Prostate gland (tissue), 2 donors: ENCODE measurements at regions not wholly inside any gene's neighbourhood (a gene's known extent, or its start where the extent isn't known, plus 50 kb on each side); places are given as distances from the start of the nearest gene placed in this dataset.

Experiments used
- POLR2A ChIP-seq: fragments of 450-650 bp; IDR thresholded peaks from one replicate; pipeline ENCODE4 v1.6.1; 2016; ENCODE audit warnings: antibody characterized with exemption, mild to moderate bottlenecking
- POLR2AphosphoS5 ChIP-seq: sonication (generic); formaldehyde crosslinking; IDR thresholded peaks from one replicate; pipeline ENCODE4 v1.6.1; 2017; ENCODE audit warnings: antibody characterized with exemption
- TF ChIP-seq, protein P1 (sequence below), 4 experiments: fragments of 200-600 bp in 2 of 4; fragments of 450-650 bp in 2 of 4; sonication (generic) in 2 of 4; IDR thresholded peaks; 1 replicate in 3 of 4; 2 replicates in 1 of 4; pipeline ENCODE4 v1.5.1; 2016 to 2019; ENCODE audit warnings: antibody characterized with exemption in 4 of 4, mild to moderate bottlenecking in 2 of 4, moderate library complexity in 2 of 4

DNA sequence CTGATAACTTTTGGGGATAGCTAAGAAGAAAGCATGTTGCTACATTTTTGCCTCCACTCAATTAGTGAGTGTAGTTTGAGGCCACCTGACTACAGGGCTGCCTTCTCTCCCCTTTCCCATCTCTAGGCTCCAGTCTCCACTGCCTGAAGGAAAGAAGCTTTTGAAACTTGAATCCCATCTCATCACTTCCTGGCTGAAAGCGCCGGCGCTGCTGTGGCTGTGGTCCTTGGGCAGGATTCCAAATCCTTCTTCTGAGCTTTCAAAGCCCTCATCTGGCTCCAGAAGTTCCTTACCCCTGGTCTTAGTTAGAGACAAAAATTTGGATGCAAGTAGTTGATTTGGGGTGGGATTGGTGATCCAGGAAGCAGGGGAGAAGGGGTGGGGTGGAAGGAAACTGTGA lies 119.4 kb downstream of the FOXL1 start:
- TF ChIP-seq, protein P1, sequence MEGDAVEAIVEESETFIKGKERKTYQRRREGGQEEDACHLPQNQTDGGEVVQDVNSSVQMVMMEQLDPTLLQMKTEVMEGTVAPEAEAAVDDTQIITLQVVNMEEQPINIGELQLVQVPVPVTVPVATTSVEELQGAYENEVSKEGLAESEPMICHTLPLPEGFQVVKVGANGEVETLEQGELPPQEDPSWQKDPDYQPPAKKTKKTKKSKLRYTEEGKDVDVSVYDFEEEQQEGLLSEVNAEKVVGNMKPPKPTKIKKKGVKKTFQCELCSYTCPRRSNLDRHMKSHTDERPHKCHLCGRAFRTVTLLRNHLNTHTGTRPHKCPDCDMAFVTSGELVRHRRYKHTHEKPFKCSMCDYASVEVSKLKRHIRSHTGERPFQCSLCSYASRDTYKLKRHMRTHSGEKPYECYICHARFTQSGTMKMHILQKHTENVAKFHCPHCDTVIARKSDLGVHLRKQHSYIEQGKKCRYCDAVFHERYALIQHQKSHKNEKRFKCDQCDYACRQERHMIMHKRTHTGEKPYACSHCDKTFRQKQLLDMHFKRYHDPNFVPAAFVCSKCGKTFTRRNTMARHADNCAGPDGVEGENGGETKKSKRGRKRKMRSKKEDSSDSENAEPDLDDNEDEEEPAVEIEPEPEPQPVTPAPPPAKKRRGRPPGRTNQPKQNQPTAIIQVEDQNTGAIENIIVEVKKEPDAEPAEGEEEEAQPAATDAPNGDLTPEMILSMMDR (IDR thresholded peaks at IDR 0.05): no peak
- TF ChIP-seq POLR2A: no peak
- TF ChIP-seq POLR2AphosphoS5: no peak
